ENCODE measurements at regions not wholly inside any gene's neighbourhood (a gene's known extent, or its start where the extent isn't known, plus 50 kb on each side); places are given as distances from the start of the nearest gene placed in this dataset.

DNA sequence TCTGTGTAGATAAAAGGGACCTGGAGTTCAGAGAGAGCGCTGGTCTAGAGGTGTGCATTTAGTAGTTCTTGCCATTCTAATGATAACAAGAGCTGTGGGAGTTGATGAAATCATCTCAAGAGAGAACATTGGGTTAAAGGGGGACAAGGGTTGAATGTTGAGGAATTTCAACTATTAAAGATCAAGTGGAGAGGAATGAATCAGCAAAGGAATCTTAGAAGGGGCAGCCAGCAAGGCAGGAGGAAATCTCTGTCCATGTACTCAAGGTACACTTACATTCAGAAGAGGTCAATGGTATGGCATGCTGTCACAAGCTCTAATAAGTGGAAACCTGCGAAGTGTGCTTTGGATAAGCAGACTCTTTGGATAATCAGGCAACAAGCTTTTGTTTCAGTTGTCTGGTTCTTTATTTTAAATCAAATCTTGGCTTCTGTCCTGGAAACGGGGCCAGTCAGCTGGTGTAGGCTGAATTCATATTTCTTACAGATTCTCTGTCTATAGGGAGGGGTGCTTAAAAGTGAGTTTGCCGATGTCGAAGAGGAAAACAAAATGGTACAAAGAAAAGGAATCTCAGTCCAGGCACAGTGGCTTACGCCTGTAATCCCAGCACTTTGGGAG lies 320.5 kb upstream of the CD180 start:
- DNase-seq (ENCODE audit: low read depth in 2 of 2), result no peak

DNA sequence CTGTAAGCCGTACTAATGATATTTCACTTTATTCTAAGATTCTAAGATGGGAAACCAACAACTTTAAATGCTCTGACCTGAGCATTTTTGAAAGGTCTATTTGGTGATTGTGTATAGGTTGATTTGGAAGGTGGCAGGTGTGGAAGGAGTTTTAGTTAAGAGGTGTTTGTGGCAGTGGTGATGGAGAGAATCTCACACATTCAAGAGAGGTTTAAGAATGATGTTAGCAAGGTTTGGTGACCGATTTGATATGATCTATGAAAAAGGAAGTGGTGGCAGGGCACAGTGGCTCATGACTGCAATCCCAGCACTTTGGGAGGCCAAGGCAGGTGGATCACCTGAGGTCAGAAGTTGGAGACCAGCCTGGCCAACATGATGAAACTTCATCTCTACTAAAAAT lies 319.2 kb upstream of the CD180 start:
- no peak for DNase-seq (ENCODE audit: low read depth in 2 of 2)

DNA sequence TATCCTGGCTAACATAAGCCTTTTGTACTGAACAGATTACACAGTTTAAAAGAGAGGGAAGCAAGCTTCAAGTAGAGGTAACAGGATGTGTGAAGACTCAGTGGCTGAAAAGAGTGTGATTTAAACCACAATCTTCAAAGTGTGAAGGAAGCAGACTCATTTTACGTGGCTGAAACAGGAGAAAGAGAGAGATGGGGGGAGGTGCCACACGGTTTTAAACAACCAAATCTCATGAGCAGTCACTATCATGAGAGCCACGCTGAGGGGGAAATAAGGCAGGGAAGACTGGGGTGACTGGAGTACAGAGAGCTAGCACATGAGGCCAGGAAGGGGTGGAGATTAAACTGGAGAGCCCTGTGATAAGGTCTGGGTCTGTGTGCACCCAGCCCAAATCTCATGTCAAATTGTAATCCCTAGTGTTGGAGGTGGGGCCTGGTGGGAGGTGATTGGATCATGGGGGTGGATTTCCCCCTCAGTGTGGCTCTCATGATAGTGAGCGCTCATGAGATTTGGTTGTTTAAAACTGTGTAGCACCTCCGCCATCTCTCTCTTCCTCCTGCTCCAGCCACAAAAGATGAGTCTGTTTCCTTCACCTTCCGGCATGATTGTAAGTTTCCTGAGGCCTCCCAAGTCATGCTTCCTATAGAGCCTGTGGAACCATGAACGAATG lies 318.6 kb upstream of the CD180 start:
- DNase-seq (ENCODE audit: low read depth in 2 of 2), result peak in 1 of 2 donors; percentile 7

DNA sequence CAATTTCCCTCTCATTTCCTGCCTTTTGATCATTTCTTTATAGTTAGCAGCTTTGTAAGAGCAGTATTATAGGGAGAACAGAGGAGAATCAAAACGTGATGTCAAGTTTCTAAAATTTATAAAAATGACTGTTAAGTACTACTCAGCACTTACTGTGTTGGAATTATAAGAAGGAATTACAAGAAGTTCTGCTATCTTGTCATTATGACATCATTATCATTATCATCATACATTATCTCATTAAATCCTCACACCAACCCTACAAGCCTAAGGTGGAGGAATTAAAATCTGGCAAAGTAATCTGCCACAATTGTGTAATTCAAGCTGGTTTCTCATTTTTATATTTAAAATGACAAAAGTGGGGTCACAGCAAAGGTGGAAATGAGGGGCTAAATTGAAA lies 316.2 kb upstream of the CD180 start:
- no peak for DNase-seq (ENCODE audit: low read depth in 2 of 2)

DNA sequence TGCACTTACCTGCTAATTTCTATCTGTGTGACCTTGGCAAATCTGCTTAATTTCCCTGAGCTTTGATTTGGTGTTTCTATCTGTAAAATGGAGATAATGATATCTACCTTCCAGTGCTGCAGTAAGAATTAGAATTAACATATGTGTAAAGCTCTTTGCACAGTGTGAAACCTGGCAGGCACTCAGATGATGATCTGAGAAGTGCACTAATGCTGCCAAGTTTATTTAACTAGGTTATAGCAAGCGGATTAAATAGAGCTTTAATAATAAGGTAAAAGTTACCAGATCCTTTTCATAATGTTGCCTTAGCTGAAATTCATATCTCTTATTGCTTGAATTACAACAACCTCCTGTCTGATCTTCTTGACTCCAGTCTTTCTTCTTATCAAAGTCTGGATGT lies 315.3 kb upstream of the CD180 start:
- DNase-seq (ENCODE audit: low read depth in 2 of 2), result no peak

DNA sequence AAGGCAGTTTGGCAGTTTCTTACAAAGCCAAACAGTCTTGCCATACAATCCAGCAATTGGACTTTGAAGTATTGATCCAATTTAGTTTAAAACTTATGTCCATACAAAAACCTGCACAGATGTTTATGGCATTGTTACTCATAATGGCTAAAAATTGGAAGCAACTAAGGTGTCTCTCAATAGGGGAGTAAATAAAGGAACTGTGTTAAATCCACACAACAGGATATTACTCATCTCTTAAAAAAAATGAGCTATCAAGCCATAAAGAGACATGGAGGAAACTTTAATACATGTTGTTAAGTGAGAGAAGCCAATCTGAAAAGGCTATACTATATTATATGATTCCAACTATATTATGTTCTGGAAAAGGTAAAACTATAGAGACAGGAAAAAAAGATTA lies 313.6 kb upstream of the CD180 start:
- no peak for DNase-seq (ENCODE audit: low read depth in 2 of 2)

DNA sequence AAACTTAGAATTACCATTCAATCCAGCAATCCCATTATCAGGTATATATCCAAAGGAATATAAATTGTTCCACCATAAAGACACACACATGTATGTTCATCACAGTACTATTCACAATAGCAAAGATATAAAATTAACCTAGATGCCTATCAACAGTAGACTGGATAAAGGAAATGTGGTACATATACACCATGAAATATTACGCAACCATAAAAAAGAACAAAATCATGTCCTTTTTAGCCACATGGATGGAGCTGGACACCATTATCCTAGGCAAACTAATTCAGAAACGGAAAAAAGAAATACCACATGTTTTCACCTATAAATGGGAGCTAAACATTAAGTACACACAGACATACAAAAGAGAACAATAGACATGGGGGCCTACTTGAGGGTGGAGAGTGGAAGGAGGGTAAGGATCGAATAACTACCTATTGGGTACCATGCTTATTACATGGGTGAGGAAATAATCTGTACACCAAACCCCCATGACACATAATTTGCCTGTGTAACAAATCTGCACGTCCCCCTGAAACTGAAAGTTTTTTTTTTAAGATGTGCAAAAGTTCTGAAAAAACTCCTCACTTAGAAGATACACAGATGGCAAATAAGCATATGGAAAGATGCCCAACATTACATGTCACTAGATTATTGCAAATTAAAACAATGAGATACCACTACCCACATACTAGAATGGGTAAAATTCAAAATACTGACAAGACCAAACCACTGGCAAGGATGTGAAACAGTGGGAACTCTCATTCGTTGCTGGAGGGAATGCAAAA lies 313.0 kb upstream of the CD180 start:
- DNase-seq (ENCODE audit: low read depth in 2 of 2), result no peak

DNA sequence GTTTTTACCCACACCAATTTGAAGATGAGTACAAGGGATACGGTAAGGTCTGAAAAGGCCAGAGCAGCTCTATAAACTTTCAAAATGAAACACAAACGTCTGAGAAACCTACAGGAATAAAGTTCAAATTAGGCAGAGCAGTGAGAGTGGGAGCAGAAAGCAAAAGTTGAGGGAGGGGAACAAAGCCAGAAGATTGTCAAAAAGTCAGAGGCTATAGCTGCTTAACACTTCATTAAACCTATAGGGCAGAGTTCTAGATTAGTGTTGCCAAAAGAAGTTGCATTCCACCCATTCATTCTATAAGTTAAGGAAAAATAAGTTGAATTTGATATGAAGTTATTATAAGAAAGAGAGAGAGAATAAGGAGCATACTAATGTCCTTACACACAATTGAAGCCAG lies 309.6 kb upstream of the CD180 start:
- no peak for DNase-seq (ENCODE audit: low read depth in 2 of 2)

DNA sequence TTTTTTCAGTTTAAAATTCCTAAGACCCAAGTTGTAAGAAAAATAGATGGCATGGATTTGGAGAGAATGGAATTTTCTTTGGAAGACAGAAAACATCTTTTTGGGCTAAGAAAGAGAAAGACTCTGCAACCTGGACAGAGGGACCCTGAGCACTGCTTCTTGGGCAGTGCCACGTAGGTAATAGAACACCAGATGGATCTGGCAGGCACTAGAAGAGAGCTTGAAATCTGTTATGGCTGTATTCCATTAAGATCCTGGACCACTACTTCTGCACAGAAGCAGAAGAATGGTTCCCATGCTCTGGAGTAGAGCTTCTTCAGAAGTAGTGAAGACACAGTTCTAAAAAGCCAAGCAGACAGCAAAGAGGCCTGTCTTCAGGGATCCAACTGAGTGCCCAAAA lies 306.4 kb upstream of the CD180 start:
- DNase-seq (ENCODE audit: low read depth in 2 of 2), result no peak

DNA sequence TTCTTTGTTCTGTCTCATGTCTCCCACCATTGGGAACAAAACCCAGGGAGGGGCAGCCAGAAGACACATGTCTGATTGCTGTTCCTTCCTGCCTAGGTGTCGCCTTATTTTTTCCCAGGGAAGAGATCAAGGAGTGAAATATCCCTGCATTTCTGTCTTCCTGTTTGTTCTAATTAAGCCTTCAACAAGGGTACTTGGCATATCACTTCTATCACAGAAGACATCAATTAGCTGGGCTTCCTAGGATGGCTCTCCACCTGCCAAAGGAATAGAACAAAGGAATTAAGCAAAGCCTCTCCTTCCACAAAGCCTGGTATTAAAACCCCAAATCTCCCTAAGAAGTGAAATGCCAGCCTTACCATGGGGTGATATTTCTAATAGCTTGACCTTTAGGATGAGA lies 299.5 kb upstream of the CD180 start:
- DNase-seq (ENCODE audit: low read depth in 2 of 2), result no peak

DNA sequence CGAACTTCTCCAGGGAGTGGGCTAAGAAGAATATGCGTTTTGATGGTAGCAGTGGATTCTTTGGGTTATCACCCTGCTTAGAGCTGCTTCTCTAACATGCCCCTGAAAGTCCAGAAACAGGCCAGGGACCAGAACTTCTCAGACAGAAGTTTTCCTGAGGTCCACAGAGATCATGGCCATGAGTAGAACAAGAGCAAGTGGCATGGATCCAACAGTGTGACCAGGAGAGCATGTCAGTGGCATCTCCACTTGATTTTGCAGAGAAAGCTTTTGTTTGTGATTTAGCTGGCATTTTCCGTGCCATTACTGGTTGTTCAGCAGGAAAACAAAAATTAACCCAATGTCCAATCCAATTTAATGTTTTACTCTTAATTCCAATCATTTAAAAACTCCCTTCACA lies 298.5 kb upstream of the CD180 start:
- no peak for DNase-seq (ENCODE audit: low read depth in 2 of 2)

DNA sequence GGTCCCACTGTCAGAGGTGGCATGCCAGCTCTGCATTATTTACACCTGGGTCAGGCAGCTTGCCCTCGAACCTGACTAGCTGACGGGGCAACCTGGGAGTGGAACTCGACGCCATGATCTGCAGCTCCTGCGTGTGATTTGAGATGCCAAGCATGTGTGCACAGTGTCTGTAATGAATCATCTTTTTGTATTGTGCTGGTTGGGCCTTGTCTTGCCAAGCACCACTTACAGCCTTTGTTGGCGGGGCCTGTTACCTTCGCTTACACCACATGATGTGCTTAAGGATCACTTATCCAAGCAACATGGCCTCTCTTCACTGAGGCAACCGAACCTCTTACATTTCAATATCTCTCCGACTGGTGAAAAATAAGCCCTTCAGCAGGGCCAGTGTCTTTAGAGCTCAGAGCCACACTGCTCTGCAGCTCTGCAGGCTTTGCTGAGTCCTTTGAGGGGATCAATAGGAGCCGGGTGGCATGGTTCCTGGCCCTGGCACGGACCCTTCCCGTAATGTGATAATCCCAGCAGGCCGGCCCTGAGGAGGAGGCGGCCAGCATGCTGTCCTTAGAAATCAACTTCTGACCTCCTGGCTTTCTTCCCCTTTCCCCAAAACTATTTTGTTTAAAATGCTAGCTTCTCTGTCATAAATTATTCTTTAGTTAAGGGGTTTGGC lies 297.7 kb upstream of the CD180 start:
- DNase-seq (ENCODE audit: low read depth in 2 of 2), result no peak

DNA sequence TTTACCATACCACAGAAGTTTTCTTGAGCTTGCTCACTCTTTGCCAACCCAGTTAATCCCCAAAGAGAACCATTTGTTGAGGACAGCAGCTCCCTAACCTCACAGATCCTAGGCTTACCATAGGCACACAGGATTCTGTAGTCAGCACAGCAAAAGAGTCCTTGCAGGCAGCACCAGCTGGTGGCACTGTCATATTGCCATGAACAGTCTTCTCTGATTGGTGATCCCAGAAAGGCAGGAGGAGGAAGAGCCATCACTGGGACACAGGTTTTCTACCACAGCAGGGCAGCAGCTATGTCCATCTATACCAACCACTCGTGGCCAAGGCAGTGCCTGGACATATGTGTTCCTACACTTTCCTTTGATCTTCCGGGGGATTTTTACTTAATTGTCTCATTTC lies 297.1 kb upstream of the CD180 start:
- DNase-seq (ENCODE audit: low read depth in 2 of 2), result no peak

DNA sequence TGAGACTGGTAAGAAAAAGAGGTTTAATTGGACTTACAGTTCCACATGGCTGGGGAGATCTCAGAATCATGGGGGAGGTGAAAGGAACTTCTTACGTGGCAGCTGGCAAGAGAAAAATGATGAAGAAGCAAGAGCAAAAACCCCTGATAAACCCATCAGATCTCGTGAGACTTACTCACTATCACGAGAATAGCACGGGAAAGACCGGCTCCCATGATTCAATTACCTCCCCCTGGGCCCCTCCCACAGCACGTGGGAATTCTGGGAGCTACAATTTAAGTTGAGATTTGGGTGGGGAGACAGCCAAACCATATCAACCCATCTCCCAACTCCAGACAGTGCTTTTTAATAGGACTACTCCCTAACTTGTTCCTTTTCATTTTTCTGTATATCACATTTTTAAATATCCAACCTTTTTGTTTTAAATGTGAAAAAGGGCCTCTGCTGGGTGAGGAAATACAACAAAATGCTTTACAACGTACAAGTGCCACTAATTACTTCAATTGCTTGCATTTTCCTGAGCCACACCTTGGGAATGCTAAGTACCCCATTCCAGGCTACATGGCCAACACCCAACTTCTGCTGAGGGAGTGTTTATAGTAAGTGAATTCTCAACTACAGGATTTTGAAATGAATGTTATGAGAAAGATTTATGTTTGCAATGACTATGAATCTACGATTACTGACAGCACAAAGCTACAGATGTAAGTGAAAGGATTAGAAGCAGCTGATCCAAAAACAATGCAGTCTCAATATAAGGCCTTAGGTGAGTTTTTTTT lies 294.1 kb upstream of the CD180 start:
- DNase-seq (ENCODE audit: low read depth in 2 of 2), result no peak

DNA sequence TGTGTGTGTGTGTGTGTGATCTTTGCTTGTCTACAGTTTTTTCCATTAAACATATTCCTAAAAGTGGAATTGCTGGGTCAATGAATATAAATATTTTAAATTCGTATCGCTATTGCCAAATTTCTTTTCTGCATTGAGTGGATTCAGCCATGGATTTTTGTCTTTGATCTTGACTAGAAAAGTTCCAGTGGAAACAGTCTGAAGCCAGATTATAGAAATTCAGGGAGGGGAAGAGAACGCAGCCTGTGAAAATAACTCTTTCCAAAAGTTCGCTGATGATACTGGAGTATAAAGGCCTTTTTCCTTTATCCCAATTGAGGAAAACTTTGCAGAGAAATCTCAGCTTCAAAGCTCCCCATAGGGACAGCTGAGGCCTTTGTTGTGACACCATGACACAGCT lies 292.3 kb upstream of the CD180 start:
- DNase-seq (ENCODE audit: low read depth in 2 of 2), result no peak

DNA sequence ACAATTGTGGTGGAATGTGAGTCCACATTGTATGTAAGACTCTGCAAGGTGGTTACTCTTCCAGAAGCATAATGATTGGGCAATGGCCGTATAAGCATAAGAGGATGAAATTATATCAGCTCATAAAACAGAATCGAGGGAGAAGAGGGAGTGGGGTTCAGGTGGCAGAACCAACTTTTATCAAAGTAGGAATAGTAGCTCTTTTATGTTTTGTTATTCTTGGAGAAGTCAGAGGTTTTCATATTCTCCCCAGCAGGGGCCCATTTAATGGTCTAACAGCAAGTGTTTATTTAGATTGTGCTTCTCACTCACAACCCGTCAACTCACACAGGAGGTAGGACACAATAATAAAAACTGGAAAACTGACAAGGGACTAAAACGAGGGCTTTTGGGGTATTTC lies 291.3 kb upstream of the CD180 start:
- no peak for DNase-seq (ENCODE audit: low read depth in 2 of 2)

DNA sequence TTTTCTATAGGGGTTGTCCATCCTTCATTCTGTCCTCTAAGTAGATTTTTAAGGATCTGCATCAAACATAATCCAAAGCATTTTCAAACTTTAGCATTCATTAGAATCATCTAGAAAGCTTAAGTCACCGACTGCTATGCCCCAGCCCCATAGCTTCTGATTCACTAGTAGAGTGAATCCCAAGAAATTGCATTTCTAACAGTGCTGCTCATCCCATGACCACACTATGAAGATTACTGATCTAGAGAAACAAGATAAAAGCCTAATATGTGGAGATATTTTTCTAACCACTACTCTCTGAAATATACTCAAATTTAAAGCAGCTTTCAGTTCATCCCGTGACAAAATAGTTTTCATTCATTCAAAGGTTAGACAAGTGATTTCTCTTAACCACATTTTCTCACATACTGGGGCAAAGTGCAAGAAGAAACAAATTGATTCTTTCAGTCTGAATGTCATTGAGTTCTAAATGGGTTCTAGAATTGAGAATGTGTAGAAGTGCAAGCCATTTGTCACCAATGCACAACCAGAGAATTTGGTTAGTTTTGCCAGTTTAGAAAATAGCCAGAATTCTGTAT lies 286.9 kb upstream of the CD180 start:
- DNase-seq (ENCODE audit: low read depth in 2 of 2), result no peak

DNA sequence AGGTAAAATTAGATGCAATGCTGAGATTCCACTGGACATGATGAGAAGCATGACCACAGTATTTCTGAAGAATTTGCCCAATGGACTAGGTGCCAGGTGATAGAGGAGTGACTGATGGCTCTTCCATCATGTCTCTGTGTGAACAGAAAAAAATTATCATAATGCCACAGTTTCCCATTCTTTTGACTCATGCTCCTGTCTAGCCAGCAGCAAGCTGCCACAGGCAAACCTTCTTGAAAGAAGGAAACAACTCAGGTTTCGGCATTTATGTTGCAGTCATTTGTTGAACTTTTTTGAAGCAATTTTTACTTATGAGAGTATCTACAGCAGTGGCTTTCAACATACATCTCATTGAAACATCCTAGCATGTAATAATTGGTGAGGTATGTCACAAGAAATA lies 284.8 kb upstream of the CD180 start:
- no peak for DNase-seq (ENCODE audit: low read depth in 2 of 2)

DNA sequence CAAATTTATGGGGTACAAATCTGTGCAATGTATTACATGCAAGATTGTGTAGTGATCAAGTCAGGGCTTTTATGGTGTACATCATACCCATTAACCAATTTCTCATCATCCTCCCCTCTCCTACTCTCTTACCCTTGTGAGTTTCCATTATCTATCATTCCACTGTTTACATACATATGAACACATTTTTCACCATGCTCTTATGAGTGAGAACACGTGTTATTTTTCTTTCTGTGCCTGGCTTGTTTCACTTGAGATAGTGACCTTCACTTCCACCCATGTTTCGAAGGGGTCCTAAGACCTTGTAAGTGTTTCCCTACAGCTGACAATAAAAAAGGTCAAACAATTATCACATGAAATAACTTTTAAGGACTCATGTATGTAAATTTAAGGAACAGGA lies 281.7 kb upstream of the CD180 start:
- DNase-seq (ENCODE audit: low read depth in 2 of 2), result no peak

DNA sequence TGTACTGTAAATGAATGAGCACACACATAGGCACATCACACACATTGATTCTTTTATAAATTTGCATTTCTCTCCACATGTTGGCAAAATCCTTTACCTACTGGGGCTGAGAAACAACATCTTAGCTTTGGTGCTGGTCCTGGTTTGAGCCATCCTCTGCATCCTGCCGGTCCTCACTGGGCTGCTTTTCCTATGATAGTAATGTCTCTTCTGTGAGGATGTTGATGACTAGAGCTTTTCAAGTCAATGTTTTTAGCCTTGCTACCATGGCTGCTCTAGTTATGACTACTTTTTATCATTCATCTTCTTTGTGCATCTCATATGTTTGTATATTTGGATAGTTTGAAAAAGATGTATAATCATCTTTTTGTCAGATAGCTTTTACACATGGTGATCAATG lies 280.4 kb upstream of the CD180 start:
- DNase-seq (ENCODE audit: low read depth in 2 of 2), result no peak

DNA sequence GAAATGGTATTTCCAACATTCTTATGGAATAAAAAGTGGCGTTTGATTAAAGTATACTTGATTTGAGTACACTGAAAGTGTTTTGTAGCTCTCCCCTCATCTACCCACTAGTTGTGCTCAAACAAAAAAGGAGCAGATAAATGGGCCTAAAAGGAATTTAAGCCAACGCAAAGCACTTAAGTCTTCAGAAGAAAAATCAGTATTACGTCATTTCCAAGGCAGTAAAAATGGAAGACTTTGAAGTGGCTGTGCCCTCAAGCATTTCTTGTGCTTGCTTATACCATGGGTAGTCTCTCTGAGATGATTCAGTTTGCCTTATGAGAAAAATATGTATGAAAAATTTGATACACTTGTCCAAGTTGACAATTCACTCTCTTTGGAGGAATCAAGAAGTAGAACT lies 279.9 kb upstream of the CD180 start:
- no peak for DNase-seq (ENCODE audit: low read depth in 2 of 2)

DNA sequence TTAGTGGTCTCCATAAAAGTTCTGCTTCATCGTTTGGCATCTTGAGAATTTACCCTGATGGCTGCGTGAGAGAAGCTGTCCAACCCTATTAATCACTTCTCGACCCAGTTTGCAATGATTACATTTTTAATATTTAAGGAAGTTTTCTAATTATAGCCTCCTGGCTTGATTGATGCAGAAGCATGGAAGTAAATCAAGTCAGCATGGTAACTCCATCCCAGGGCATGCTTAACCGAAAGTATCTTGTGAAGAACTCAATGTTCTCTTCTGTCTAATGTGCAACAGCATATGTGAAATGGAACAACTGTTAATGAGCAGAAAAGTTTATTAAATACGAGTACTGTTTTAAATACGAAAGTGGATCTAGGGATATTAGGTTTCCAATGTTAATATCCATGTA lies 278.9 kb upstream of the CD180 start:
- DNase-seq (ENCODE audit: low read depth in 2 of 2), result no peak
